Neural cell (in vitro differentiated cells): ENCODE measurements at regions not wholly inside any gene's neighbourhood (a gene's known extent, or its start where the extent isn't known, plus 50 kb on each side); places are given as distances from the start of the nearest gene placed in this dataset.

ENCODE experiments used
- H2AFZ ChIP-seq: fragments of 200-600, 300-800 bp; sonication (generic), shearing (Covaris generic); 2 replicates; pipeline ENCODE4 v1.6.0; 2014; ENCODE audit warnings: low read depth, mild to moderate bottlenecking, antibody characterized with exemption, low read length, moderate library complexity
- H3F3A ChIP-seq: fragments of 200-600 bp; shearing (Covaris generic); 2 replicates; pipeline ENCODE4 v1.6.1; 2016; ENCODE audit warnings: mild to moderate bottlenecking, moderate library complexity, mixed read lengths, antibody characterized with exemption, low read length; ENCODE audit not compliant: insufficient read depth, poor library complexity, severe bottlenecking
- H3K27ac ChIP-seq: fragments of 200-600, 300-800 bp; sonication (generic), shearing (Covaris generic); 2 replicates; pipeline ENCODE4 v1.5.1; 2014; ENCODE audit warnings: mild to moderate bottlenecking, low read length, moderate library complexity
- H3K27me3 ChIP-seq: fragments of 300-800, 200-600 bp; sonication (generic), shearing (Covaris generic); 2 replicates; pipeline ENCODE4 v1.6.0; 2014; ENCODE audit warnings: mild to moderate bottlenecking, low read depth, low read length, moderate library complexity; ENCODE audit not compliant: insufficient read depth
- H3K36me3 ChIP-seq: fragments of 300-800, 200-600 bp; sonication (generic), shearing (Covaris generic); 2 replicates; pipeline ENCODE4 v1.5.1; 2014; ENCODE audit warnings: mild to moderate bottlenecking, antibody characterized with exemption, low read length, moderate library complexity; ENCODE audit not compliant: insufficient read depth
- H3K4me2 ChIP-seq: fragments of 300-800, 200-600 bp; sonication (generic), shearing (Covaris generic); 2 replicates; pipeline ENCODE4 v1.6.0; 2014; ENCODE audit warnings: mild to moderate bottlenecking, low read length
- H3K4me3 ChIP-seq: fragments of 300-800, 200-600 bp; sonication (generic), shearing (Covaris generic); 2 replicates; pipeline ENCODE4 v1.5.1; 2014; ENCODE audit warnings: mild to moderate bottlenecking, low read length, moderate library complexity
- H3K79me2 ChIP-seq: fragments of 200-600 bp; shearing (Covaris generic); replicated peaks from 2 replicates; pipeline ENCODE4 v1.6.0; 2014; ENCODE audit warnings: mild to moderate bottlenecking, low read length, moderate library complexity; ENCODE audit not compliant: insufficient read depth
- H3K9ac ChIP-seq: fragments of 300-800, 200-600 bp; sonication (generic), shearing (Covaris generic); 2 replicates; pipeline ENCODE4 v1.6.1; 2016; ENCODE audit warnings: mild to moderate bottlenecking, low read length, mixed read lengths
- H3K9me2 ChIP-seq: fragments of 200-600 bp; shearing (Covaris generic); 2 replicates; pipeline ENCODE4 v1.6.1; 2016; ENCODE audit warnings: mild to moderate bottlenecking, low read length, mixed read lengths; ENCODE audit not compliant: insufficient read depth
- H3K9me3 ChIP-seq: fragments of 200-600, 300-800 bp; sonication (generic), shearing (Covaris generic); 2 replicates; pipeline ENCODE4 v1.6.1; 2016; ENCODE audit warnings: mild to moderate bottlenecking, mixed run types, low read length, moderate library complexity, mixed read lengths
- H4K20me1 ChIP-seq: fragments of 200-600 bp; shearing (Covaris generic); 2 replicates; pipeline ENCODE4 v1.6.1; 2016; ENCODE audit warnings: mild to moderate bottlenecking, mixed run types; ENCODE audit not compliant: insufficient read depth
- CTCF ChIP-seq: fragments of 450-650 bp; IDR thresholded peaks from 2 replicates; pipeline ENCODE4 v1.5.1; 2014; ENCODE audit warnings: antibody characterized with exemption, mild to moderate bottlenecking, moderate library complexity; ENCODE audit not compliant: poor library complexity, severe bottlenecking
- EP300 ChIP-seq: fragments of 450-650 bp; conservative IDR thresholded peaks from 2 replicates; pipeline ENCODE4 v1.6.1; 2014; ENCODE audit warnings: antibody characterized with exemption, mild to moderate bottlenecking, moderate library complexity; ENCODE audit not compliant: poor library complexity, severe bottlenecking
- EZH2 ChIP-seq: fragments of 200-600, 300-800 bp; shearing (Covaris generic), sonication (generic); IDR thresholded peaks from 2 replicates; pipeline ENCODE4 v1.6.1; 2014; ENCODE audit warnings: antibody characterized with exemption, low read length, borderline replicate concordance, mild to moderate bottlenecking; ENCODE audit not compliant: insufficient read depth, poor library complexity, severe bottlenecking
- MXI1 ChIP-seq: fragments of 450-650 bp; conservative IDR thresholded peaks from 2 replicates; pipeline ENCODE4 v1.6.1; 2014; ENCODE audit warnings: antibody characterized with exemption, mild to moderate bottlenecking; ENCODE audit not compliant: poor library complexity, severe bottlenecking
- POLR2AphosphoS5 ChIP-seq: IDR thresholded peaks from 2 replicates; pipeline ENCODE4 v1.6.1; 2012
- RAD21 ChIP-seq: fragments of 450-650 bp; conservative IDR thresholded peaks from 2 replicates; pipeline ENCODE4 v1.6.1; 2014; ENCODE audit warnings: antibody characterized with exemption, mild to moderate bottlenecking, moderate library complexity
- REST ChIP-seq: IDR thresholded peaks from 2 replicates; pipeline ENCODE4 v1.6.1; 2012; ENCODE audit warnings: borderline replicate concordance
- SMC3 ChIP-seq: fragments of 450-650 bp; conservative IDR thresholded peaks from 2 replicates; pipeline ENCODE4 v1.6.1; 2014; ENCODE audit warnings: antibody characterized with exemption, mild to moderate bottlenecking, moderate library complexity; ENCODE audit not compliant: poor library complexity
- TAF1 ChIP-seq: IDR thresholded peaks from 2 replicates; pipeline ENCODE4 v1.6.1; 2012; ENCODE audit warnings: low read depth

GRCh38 chr5:175328687-175329086 lies 115.3 kb downstream of the DRD1 start:
- H3K9ac ChIP-seq = no peak overlapping the region
- no peaks in the 10 kb centered on the region for H3K79me2 ChIP-seq
- H3K9me2 ChIP-seq = no peaks in the 10 kb centered on the region
- TF ChIP-seq SMC3 (no peak), TAF1 (no peak), MXI1 (no peak), RAD21 (no peak), POLR2AphosphoS5 (no peak), CTCF (no peak), REST (no peak), EZH2 (no peak), EP300 (no peak)
- no peak overlapping the region for H3K27ac ChIP-seq
- no peaks in the 10 kb centered on the region for H4K20me1 ChIP-seq
- H3K36me3 ChIP-seq = no peaks in the 10 kb centered on the region
- no peaks in the 10 kb centered on the region for H3K9me3 ChIP-seq
- no peaks in the 10 kb centered on the region for H3F3A ChIP-seq
- no peak overlapping the region for H2AFZ ChIP-seq
- no peak overlapping the region for H3K4me2 ChIP-seq
- H3K27me3 ChIP-seq = no peaks in the 10 kb centered on the region
- no peak overlapping the region for H3K4me3 ChIP-seq

GRCh38 chr5:175328176-175328575 lies 115.8 kb downstream of the DRD1 start:
- no peak for TF ChIP-seq RAD21
- TF ChIP-seq EZH2 = no peak
- no peak for TF ChIP-seq POLR2AphosphoS5
- TF ChIP-seq SMC3 = no peak
- no peak for TF ChIP-seq REST
- no peak for TF ChIP-seq MXI1
- no peak for TF ChIP-seq CTCF
- TF ChIP-seq EP300 = no peak
- TF ChIP-seq TAF1 = no peak
- Histone ChIP-seq H3K36me3 (no peaks in the 10 kb centered on the region), H3K9ac (no peak overlapping the region), H3K9me2 (no peaks in the 10 kb centered on the region), H3K79me2 (no peaks in the 10 kb centered on the region), H3K27ac (no peak overlapping the region), H3K4me3 (no peak overlapping the region), H3K9me3 (no peaks in the 10 kb centered on the region), H3K4me2 (no peak overlapping the region), H3F3A (no peaks in the 10 kb centered on the region), H2AFZ (no peak overlapping the region), H3K27me3 (no peaks in the 10 kb centered on the region), H4K20me1 (no peaks in the 10 kb centered on the region)
